Smooth muscle cell (in vitro differentiated cells): ENCODE measurements at regions not wholly inside any gene's neighbourhood (a gene's known extent, or its start where the extent isn't known, plus 50 kb on each side); places are given as distances from the start of the nearest gene placed in this dataset.

ENCODE experiments used
- DNase-seq: peaks from one replicate; lab custom pipeline; 2025; ENCODE audit not compliant: unreplicated experiment; lab: John Stamatoyannopoulos, UW
- H2AFZ ChIP-seq: fragments of 200-600 bp; sonication (generic); 2 replicates; pipeline ENCODE4 v1.6.0; 2016; ENCODE audit warnings: antibody characterized with exemption, low read depth, mild to moderate bottlenecking
- H3F3A ChIP-seq: fragments of 200-600 bp; sonication (generic); 2 replicates; pipeline ENCODE4 v1.6.0; 2017; ENCODE audit warnings: antibody characterized with exemption, low read depth
- H3K27ac ChIP-seq: fragments of 200-600 bp; sonication (generic); 2 replicates; pipeline ENCODE4 v1.5.1; 2016; ENCODE audit warnings: low read depth, mild to moderate bottlenecking
- H3K27me3 ChIP-seq: fragments of 200-600 bp; sonication (generic); 2 replicates; pipeline ENCODE4 v1.6.1; 2016; ENCODE audit warnings: low read depth, mild to moderate bottlenecking
- H3K36me3 ChIP-seq: fragments of 200-600 bp; sonication (generic); 2 replicates; pipeline ENCODE4 v1.5.1; 2016; ENCODE audit warnings: low read depth
- H3K4me1 ChIP-seq: fragments of 200-600 bp; sonication (generic); 2 replicates; pipeline ENCODE4 v1.5.1; 2016; ENCODE audit warnings: low read depth
- H3K4me2 ChIP-seq: fragments of 200-600 bp; sonication (generic); 2 replicates; pipeline ENCODE4 v1.6.0; 2016; ENCODE audit warnings: mild to moderate bottlenecking
- H3K4me3 ChIP-seq: fragments of 200-600 bp; sonication (generic); 2 replicates; pipeline ENCODE4 v1.5.1; 2016; ENCODE audit warnings: mild to moderate bottlenecking
- H3K79me2 ChIP-seq: fragments of 200-600 bp; sonication (generic); 2 replicates; pipeline ENCODE4 v1.6.0; 2016; ENCODE audit warnings: low read depth, mild to moderate bottlenecking
- H3K9ac ChIP-seq: fragments of 200-600 bp; sonication (generic); 2 replicates; pipeline ENCODE4 v1.6.0; 2016; ENCODE audit warnings: low read depth
- H3K9me3 ChIP-seq: fragments of 200-600 bp; sonication (generic); replicated peaks from 2 replicates; pipeline ENCODE4 v1.5.1; 2016; ENCODE audit warnings: low read depth
- H4K20me1 ChIP-seq: fragments of 200-600 bp; sonication (generic); 2 replicates; pipeline ENCODE4 v1.6.0; 2016; ENCODE audit warnings: low read depth
- WGBS: methylation state at CpG from one replicate; pipeline ENCODE4 v1.1.7; 2016; ENCODE audit warnings: low lambda C conversion rate; 5-methylcytosine and 5-hydroxymethylcytosine counted together
- TF ChIP-seq, protein P1 (sequence below): fragments of 200-600 bp; sonication (generic); IDR thresholded peaks from 2 replicates; pipeline ENCODE4 v1.5.1; 2017; ENCODE audit warnings: borderline replicate concordance, mild to moderate bottlenecking, antibody characterized with exemption; ENCODE audit not compliant: insufficient read depth, poor library complexity, severe bottlenecking

GRCh38 chr11:25197515-25197914, 700.7 kb downstream of the LUZP2 start:
- WGBS, result 93% methylated on average over 3 of the region's 3 CpGs
- Histone ChIP-seq H3K36me3 (no peaks in the 10 kb centered on the region), H3K79me2 (no peaks in the 10 kb centered on the region), H3K4me2 (no peak overlapping the region), H3K9me3 (no peaks in the 10 kb centered on the region), H3K27ac (no peak overlapping the region), H2AFZ (no peak overlapping the region), H3K4me3 (no peak overlapping the region), H4K20me1 (no peaks in the 10 kb centered on the region), H3K9ac (no peak overlapping the region), H3F3A (no peaks in the 10 kb centered on the region), H3K4me1 (no peaks in the 10 kb centered on the region), H3K27me3 (no peaks in the 10 kb centered on the region)
- TF ChIP-seq, protein P1, sequence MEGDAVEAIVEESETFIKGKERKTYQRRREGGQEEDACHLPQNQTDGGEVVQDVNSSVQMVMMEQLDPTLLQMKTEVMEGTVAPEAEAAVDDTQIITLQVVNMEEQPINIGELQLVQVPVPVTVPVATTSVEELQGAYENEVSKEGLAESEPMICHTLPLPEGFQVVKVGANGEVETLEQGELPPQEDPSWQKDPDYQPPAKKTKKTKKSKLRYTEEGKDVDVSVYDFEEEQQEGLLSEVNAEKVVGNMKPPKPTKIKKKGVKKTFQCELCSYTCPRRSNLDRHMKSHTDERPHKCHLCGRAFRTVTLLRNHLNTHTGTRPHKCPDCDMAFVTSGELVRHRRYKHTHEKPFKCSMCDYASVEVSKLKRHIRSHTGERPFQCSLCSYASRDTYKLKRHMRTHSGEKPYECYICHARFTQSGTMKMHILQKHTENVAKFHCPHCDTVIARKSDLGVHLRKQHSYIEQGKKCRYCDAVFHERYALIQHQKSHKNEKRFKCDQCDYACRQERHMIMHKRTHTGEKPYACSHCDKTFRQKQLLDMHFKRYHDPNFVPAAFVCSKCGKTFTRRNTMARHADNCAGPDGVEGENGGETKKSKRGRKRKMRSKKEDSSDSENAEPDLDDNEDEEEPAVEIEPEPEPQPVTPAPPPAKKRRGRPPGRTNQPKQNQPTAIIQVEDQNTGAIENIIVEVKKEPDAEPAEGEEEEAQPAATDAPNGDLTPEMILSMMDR, result no peak
- no peak for DNase-seq

- 92% methylated on average over 2 of the region's 2 CpGs for WGBS
- Histone ChIP-seq H3K36me3 (no peaks in the 10 kb centered on the region), H3K27ac (no peak overlapping the region), H3K79me2 (no peaks in the 10 kb centered on the region), H3K4me1 (no peaks in the 10 kb centered on the region), H3K27me3 (no peaks in the 10 kb centered on the region), H3K4me3 (no peak overlapping the region), H3F3A (no peaks in the 10 kb centered on the region), H3K9me3 (no peaks in the 10 kb centered on the region), H4K20me1 (no peaks in the 10 kb centered on the region), H3K9ac (no peak overlapping the region), H3K4me2 (no peak overlapping the region), H2AFZ (no peak overlapping the region)
- TF ChIP-seq, protein P1, result no peak
- DNase-seq, result no peak
Measured at GRCh38 chr11:25198704-25199103, 701.9 kb downstream of the LUZP2 start.

DNA sequence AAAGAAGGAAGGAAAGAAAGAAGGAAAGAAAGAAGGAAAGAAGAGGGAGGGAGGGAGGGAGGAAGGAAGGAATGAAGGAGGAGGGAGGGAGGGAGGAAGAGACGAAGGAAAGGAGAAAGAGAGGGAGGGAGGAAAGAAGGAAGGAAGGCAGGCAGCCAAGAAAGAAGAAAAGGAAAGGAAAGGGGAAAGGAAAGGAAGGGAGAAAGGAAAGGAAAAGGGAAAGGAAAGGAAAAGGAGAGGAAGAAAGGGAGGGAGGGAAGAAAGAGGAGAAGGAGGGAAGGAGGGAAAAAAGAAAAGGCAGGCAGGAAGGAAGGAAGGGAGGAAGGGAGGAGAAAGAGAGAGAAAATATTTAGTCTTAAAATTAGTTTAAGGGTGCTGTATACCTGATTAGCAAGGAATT, 704.1 kb downstream of the LUZP2 start:
- Histone ChIP-seq H3K79me2 (no peaks in the 10 kb centered on the region), H3K9ac (no peak overlapping the region), H3K27ac (no peak overlapping the region), H3K27me3 (no peaks in the 10 kb centered on the region), H2AFZ (no peak overlapping the region), H3F3A (no peaks in the 10 kb centered on the region), H3K4me2 (no peak overlapping the region), H3K36me3 (no peaks in the 10 kb centered on the region), H3K4me1 (no peaks in the 10 kb centered on the region), H3K9me3 (no peaks in the 10 kb centered on the region), H4K20me1 (no peaks in the 10 kb centered on the region), H3K4me3 (no peak overlapping the region)
- DNase-seq, result no peak
- 0% methylated on average over 1 of the region's 1 CpG for WGBS
- TF ChIP-seq, protein P1, result no peak

DNA sequence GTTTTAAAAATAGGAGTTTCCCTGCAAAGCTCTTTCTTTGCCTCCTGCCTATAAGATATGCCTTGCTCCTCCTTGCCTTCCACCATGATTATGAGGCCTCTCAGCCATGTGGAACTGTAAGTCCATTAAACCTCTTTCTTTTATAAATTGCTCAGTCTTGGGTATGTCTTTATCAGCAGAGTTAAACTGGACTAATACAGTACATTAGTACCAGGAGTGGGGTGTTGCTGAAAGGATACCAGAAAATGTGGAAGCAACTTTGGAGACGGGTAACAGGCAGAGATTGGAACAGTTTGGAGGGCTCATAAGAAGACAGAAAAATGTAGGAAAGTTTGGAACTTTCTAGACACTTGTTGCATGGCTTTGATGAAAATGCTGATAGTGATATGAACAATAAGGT, 709.9 kb downstream of the LUZP2 start:
- Histone ChIP-seq H3K9me3 (no peaks in the 10 kb centered on the region), H4K20me1 (no peaks in the 10 kb centered on the region), H3K4me2 (no peak overlapping the region), H3K9ac (no peak overlapping the region), H3F3A (no peaks in the 10 kb centered on the region), H3K4me1 (no peaks in the 10 kb centered on the region), H3K4me3 (no peak overlapping the region), H3K36me3 (no peaks in the 10 kb centered on the region), H3K27me3 (no peaks in the 10 kb centered on the region), H3K79me2 (no peaks in the 10 kb centered on the region), H3K27ac (no peak overlapping the region), H2AFZ (no peak overlapping the region)
- no peak for DNase-seq
- WGBS, result 84% methylated on average over 1 of the region's 1 CpG
- TF ChIP-seq, protein P1, result no peak
